Colonic mucosa (tissue), 4 donors: ENCODE measurements at regions not wholly inside any gene's neighbourhood (a gene's known extent, or its start where the extent isn't known, plus 50 kb on each side); places are given as distances from the start of the nearest gene placed in this dataset.

Experiments
- DNase-seq: peaks from one replicate; pipeline ENCODE4 v3.0.0-alpha.2; 2020
- H3K27ac ChIP-seq: fragments of 200-600 bp; one replicate; pipeline ENCODE4 v1.8.0; 2021
- H3K27me3 ChIP-seq: fragments of 200-600 bp; one replicate; pipeline ENCODE4 v1.8.0; 2021
- H3K36me3 ChIP-seq: fragments of 200-600 bp; one replicate; pipeline ENCODE4 v1.8.0; 2021
- H3K4me1 ChIP-seq: fragments of 200-600 bp; one replicate; pipeline ENCODE4 v1.8.0; 2021; ENCODE audit warnings: mild to moderate bottlenecking
- H3K4me3 ChIP-seq: fragments of 200-600 bp; one replicate; pipeline ENCODE4 v1.8.0; 2021
- H3K9ac ChIP-seq, 2 donors: one replicate each; pipeline ENCODE4 v1.7.0; 2013; ENCODE audit warnings: control low read depth in 2 of 2, low read depth in 2 of 2, low read length in 2 of 2
- H3K9me3 ChIP-seq: fragments of 200-600 bp; one replicate; pipeline ENCODE4 v1.8.0; 2021
- intact Hi-C: fragments of 100-400 bp; cut with DNase I; formaldehyde crosslinking; loops from one replicate; pipeline ENCODE4 v1.14.1; 2022
- TF ChIP-seq, protein P1 (sequence below): fragments of 200-600 bp; IDR thresholded peaks from one replicate; pipeline ENCODE4 v1.8.0; 2022; ENCODE audit warnings: antibody characterized with exemption, mild to moderate bottlenecking
- donor health status: healthy.
- donor health status: DM: no; HTN: no; CAD: no.
- donor health status: DM: no; HTN: no; CAD: no.

DNA sequence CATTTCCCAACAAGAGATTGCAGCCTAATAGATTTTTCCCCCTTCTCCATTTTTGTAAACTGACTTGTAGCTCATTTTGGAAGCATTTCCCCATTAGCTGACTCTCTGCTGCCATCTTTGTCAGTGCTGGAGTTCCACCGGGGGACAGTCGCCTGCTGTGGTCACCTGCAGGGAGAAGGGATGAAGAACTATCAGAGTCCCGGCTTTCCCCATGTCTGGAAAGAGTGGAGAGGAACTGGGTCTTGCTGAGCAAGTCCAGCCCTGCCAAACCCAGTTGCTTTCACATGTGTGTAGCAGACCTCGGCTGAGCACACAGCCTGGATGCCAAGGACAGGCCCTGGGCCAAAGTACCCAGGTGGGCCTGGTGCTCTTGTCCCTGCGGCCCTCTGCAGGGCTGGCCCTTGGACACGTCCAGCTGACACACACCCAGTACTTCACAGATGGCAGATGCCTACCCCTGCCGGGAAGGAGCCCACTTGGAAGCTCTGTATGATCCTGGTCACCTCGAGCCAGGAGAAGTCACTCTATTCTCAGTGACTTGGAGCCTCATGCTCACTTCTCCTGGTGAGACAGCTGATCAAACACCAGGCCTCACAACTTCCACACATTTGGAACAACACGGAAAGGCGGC, 157.3 kb upstream of the NPVF start:
- Histone ChIP-seq H3K27me3 (no peaks in the 10 kb centered on the region), H3K27ac (no peak overlapping the region), H3K9ac (no peak overlapping the region), H3K4me1 (peaks cover 9% of the 10 kb centered on the region), H3K36me3 (no peaks in the 10 kb centered on the region), H3K9me3 (no peaks in the 10 kb centered on the region), H3K4me3 (no peak overlapping the region)
- TF ChIP-seq, protein P1, sequence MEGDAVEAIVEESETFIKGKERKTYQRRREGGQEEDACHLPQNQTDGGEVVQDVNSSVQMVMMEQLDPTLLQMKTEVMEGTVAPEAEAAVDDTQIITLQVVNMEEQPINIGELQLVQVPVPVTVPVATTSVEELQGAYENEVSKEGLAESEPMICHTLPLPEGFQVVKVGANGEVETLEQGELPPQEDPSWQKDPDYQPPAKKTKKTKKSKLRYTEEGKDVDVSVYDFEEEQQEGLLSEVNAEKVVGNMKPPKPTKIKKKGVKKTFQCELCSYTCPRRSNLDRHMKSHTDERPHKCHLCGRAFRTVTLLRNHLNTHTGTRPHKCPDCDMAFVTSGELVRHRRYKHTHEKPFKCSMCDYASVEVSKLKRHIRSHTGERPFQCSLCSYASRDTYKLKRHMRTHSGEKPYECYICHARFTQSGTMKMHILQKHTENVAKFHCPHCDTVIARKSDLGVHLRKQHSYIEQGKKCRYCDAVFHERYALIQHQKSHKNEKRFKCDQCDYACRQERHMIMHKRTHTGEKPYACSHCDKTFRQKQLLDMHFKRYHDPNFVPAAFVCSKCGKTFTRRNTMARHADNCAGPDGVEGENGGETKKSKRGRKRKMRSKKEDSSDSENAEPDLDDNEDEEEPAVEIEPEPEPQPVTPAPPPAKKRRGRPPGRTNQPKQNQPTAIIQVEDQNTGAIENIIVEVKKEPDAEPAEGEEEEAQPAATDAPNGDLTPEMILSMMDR: no peak
- intact Hi-C loops: loop anchor here (10.0 kb wide), 1 partner anchor 71 kb away; no protein-coding TSS in a partner anchor
- DNase-seq: no peak

DNA sequence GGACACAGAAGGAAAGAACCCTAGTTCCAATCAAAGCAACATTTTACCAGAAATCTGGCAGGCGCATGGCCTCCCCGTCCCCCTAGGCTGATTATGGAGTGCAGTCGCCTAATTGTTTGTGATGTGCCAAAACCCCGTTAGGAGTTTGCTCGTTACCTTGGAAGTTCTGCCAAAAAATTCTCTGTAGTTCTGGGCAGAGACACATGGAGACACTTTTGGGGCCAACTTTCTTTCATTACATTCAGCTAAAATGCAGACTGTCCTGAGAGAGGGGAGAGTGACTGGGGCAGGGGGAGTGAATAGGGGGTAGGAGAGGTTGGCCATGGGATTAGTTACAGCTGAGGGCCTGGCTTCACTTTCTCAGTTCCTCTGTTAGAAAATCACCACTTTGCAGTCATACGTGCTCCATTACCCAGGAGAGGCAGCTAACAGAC, 158.0 kb upstream of the NPVF start:
- Histone ChIP-seq H3K27me3 (no peaks in the 10 kb centered on the region), H3K36me3 (no peaks in the 10 kb centered on the region)
- intact Hi-C loops: loop anchor here (10.0 kb wide), 1 partner anchor 72 kb away; no protein-coding TSS in a partner anchor

DNA sequence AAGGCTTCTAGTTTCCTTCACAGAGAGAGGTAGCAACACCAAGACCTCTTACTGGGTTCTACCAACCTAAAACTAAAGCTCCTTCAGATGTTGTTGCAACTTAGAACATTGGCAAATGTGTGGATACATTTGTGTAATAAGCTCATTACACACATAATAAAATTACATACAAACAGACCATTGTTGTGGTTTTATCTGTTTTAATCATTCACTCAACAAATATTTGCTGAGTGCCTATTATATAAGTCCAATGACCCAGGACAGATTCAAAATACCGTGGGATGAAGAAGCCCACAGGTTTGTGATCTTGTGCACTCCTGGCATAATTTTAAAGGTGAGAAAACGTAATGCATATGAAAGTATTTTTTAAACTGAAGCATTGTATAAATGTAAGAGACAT, 160.4 kb upstream of the NPVF start:
- no peak overlapping the region for H3K9ac ChIP-seq
- no peak overlapping the region for H3K4me3 ChIP-seq
- no peaks in the 10 kb centered on the region for H3K27me3 ChIP-seq
- TF ChIP-seq, protein P1: no peak
- H3K36me3 ChIP-seq: no peaks in the 10 kb centered on the region
- peaks cover 11% of the 10 kb centered on the region for H3K4me1 ChIP-seq
- H3K9me3 ChIP-seq: no peaks in the 10 kb centered on the region
- no peak for DNase-seq
- no peak overlapping the region for H3K27ac ChIP-seq
- intact Hi-C loops: loop anchor here (1.0 to 10.0 kb wide), 2 partner anchors 74 to 129 kb away; no protein-coding TSS in a partner anchor

More for the DNA sequence above, 158.0 kb upstream of the NPVF start:
- Histone ChIP-seq H3K4me3 (no peak overlapping the region), H3K9me3 (no peaks in the 10 kb centered on the region), H3K4me1 (peaks cover 11% of the 10 kb centered on the region), H3K9ac (no peak overlapping the region), H3K27ac (no peak overlapping the region)
- TF ChIP-seq, protein P1: no peak
- no peak for DNase-seq

DNA sequence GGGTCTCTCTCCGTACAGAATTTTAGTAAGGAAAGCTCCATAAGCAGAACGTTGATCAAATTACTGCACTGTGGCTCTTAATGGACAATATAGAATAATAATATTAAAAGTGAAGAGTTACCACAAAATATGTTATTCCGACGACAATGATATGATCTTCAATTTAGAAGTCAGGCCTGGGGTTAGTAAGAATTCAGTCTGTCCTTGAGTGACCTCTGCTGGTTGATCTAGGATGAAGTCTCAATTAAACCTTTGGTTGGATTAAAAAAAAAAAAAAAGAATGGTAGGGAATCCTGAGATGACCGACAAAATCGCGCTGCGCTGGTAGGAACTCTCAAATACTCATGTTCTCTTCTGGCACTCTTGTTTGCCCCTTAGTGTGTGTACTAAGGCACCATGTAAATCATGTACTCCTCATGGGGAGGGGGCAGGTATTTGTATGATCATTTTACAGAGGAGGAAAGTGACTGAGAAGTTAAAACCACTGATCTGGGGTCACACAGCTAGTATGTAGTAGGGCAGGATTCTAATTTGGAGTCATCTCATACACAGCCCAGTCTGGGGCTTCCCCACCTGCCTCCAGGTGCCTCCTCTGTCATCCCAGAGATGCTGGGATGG, 161.3 kb upstream of the NPVF start:
- no peaks in the 10 kb centered on the region for H3K36me3 ChIP-seq
- H3K4me3 ChIP-seq: no peak overlapping the region
- DNase-seq: peak; percentile 60
- intact Hi-C loops: loop anchor here (1.0 to 10.0 kb wide), 3 partner anchors 75 to 463 kb away; no protein-coding TSS in a partner anchor
- H3K4me1 ChIP-seq: peaks cover 11% of the 10 kb centered on the region
- no peak overlapping the region for H3K27ac ChIP-seq
- TF ChIP-seq, protein P1: peak; percentile 48
- H3K9me3 ChIP-seq: no peaks in the 10 kb centered on the region
- H3K9ac ChIP-seq: peak overlapping the region in 1 of 2 donors; percentile 38
- no peaks in the 10 kb centered on the region for H3K27me3 ChIP-seq

DNA sequence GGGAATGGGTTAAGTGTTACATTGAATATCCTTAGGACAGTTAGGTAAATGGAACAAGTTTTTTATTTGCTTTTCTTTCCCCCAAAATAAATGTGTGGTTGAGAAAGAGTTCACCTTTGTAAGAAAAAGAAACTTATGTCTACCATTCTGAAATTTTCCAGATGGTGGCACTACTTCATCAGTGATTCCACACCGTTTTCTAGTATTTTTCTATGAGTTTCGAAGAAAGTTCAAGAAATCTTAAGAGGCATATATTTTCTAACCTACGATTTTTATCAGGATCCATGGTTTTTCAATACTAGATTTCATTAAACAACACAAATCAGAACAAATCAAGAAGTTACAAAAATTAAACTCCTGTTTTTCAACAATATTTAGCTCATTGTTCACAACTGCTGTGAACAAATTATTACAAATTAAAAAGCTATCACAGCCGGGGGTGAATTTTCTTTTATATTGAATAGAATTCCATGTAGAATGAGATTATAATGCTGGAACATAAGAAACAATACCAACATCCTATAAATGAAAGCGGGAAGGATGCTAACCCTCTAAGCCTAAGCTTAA, 163.1 kb upstream of the NPVF start:
- H3K27me3 ChIP-seq: no peaks in the 10 kb centered on the region
- H3K27ac ChIP-seq: peak overlapping the region; percentile 25
- peaks cover 11% of the 10 kb centered on the region for H3K4me1 ChIP-seq
- intact Hi-C loops: loop anchor here (5.0 kb wide), 1 partner anchor 461 kb away; no protein-coding TSS in a partner anchor
- H3K36me3 ChIP-seq: no peaks in the 10 kb centered on the region
- H3K4me3 ChIP-seq: no peak overlapping the region
- TF ChIP-seq, protein P1: peak; percentile 32
- DNase-seq: no peak
- H3K9me3 ChIP-seq: no peaks in the 10 kb centered on the region
- no peak overlapping the region for H3K9ac ChIP-seq
